ENCODE measurements at regions not wholly inside any gene's neighbourhood (a gene's known extent, or its start where the extent isn't known, plus 50 kb on each side); places are given as distances from the start of the nearest gene placed in this dataset.

- no peak overlapping the region for H3K4me3 ChIP-seq
- no peaks in the 10 kb centered on the region for H3K9me3 ChIP-seq
- no peak overlapping the region for H3K27ac ChIP-seq
- H3K4me1 ChIP-seq = no peaks in the 10 kb centered on the region
- no peaks in the 10 kb centered on the region for H3K36me3 ChIP-seq
- ATAC-seq = no peak
- peaks cover 2% of the 10 kb centered on the region for H3K27me3 ChIP-seq
- no peak for TF ChIP-seq CTCF (IDR thresholded peaks at IDR 0.05)
- no peak for DNase-seq
- intact Hi-C loops (cut with DNase I) = no loop called here
Measured at GRCh38 chr14:101251812-101252442, 309.4 kb upstream of the DIO3 start.

- Histone ChIP-seq H3K27ac (no peak overlapping the region), H3K27me3 (peaks cover 7% of the 10 kb centered on the region), H3K36me3 (no peaks in the 10 kb centered on the region), H3K4me1 (no peaks in the 10 kb centered on the region), H3K4me3 (no peak overlapping the region), H3K9me3 (no peaks in the 10 kb centered on the region)
- TF ChIP-seq CTCF (IDR thresholded peaks at IDR 0.05) = no peak
- no peak for DNase-seq
- intact Hi-C loops (cut with DNase I) = no loop called here
- no peak for ATAC-seq
Measured at GRCh38 chr14:101252443-101253214, 308.7 kb upstream of the DIO3 start.

GRCh38 chr14:101253948-101254347 lies 307.3 kb upstream of the DIO3 start:
- Histone ChIP-seq H3K27me3 (peaks cover 7% of the 10 kb centered on the region), H3K9me3 (no peaks in the 10 kb centered on the region), H3K4me3 (no peak overlapping the region), H3K27ac (no peak overlapping the region), H3K4me1 (no peaks in the 10 kb centered on the region), H3K36me3 (no peaks in the 10 kb centered on the region)
- ATAC-seq (no peak), DNase-seq (no peak)
- intact Hi-C loops (cut with DNase I) = no loop called here
- no peak for TF ChIP-seq CTCF (IDR thresholded peaks at IDR 0.05)

- no peak for TF ChIP-seq CTCF (IDR thresholded peaks at IDR 0.05)
- DNase-seq = no peak
- no peak overlapping the region for H3K4me3 ChIP-seq
- intact Hi-C loops (cut with DNase I) = no loop called here
- no peak for ATAC-seq
- peaks cover 7% of the 10 kb centered on the region for H3K27me3 ChIP-seq
- H3K4me1 ChIP-seq = no peaks in the 10 kb centered on the region
- H3K9me3 ChIP-seq = no peaks in the 10 kb centered on the region
- H3K36me3 ChIP-seq = no peaks in the 10 kb centered on the region
- H3K27ac ChIP-seq = no peak overlapping the region
Measured at GRCh38 chr14:101254805-101255764, 306.2 kb upstream of the DIO3 start.

- no peak overlapping the region for H3K4me3 ChIP-seq
- intact Hi-C loops (cut with DNase I) = no loop called here
- no peak overlapping the region for H3K27ac ChIP-seq
- H3K4me1 ChIP-seq = no peaks in the 10 kb centered on the region
- no peaks in the 10 kb centered on the region for H3K9me3 ChIP-seq
- DNase-seq (no peak), ATAC-seq (no peak)
- H3K36me3 ChIP-seq = no peaks in the 10 kb centered on the region
- no peak for TF ChIP-seq CTCF (IDR thresholded peaks at IDR 0.05)
- peaks cover 7% of the 10 kb centered on the region for H3K27me3 ChIP-seq
Measured at GRCh38 chr14:101255765-101256125, 305.6 kb upstream of the DIO3 start.

All from upper lobe of right lung (tissue), 1 donor.